Neural cell (in vitro differentiated cells): ENCODE measurements at regions not wholly inside any gene's neighbourhood (a gene's known extent, or its start where the extent isn't known, plus 50 kb on each side); places are given as distances from the start of the nearest gene placed in this dataset.

Experiments
- CTCF ChIP-seq: fragments of 450-650 bp; IDR thresholded peaks from 2 replicates; pipeline ENCODE4 v1.5.1; 2014; ENCODE audit warnings: antibody characterized with exemption, mild to moderate bottlenecking, moderate library complexity; ENCODE audit not compliant: poor library complexity, severe bottlenecking
- EP300 ChIP-seq: fragments of 450-650 bp; conservative IDR thresholded peaks from 2 replicates; pipeline ENCODE4 v1.6.1; 2014; ENCODE audit warnings: antibody characterized with exemption, mild to moderate bottlenecking, moderate library complexity; ENCODE audit not compliant: poor library complexity, severe bottlenecking
- EZH2 ChIP-seq: fragments of 200-600, 300-800 bp; shearing (Covaris generic), sonication (generic); IDR thresholded peaks from 2 replicates; pipeline ENCODE4 v1.6.1; 2014; ENCODE audit warnings: antibody characterized with exemption, low read length, borderline replicate concordance, mild to moderate bottlenecking; ENCODE audit not compliant: insufficient read depth, poor library complexity, severe bottlenecking
- MXI1 ChIP-seq: fragments of 450-650 bp; conservative IDR thresholded peaks from 2 replicates; pipeline ENCODE4 v1.6.1; 2014; ENCODE audit warnings: antibody characterized with exemption, mild to moderate bottlenecking; ENCODE audit not compliant: poor library complexity, severe bottlenecking
- POLR2AphosphoS5 ChIP-seq: IDR thresholded peaks from 2 replicates; pipeline ENCODE4 v1.6.1; 2012
- RAD21 ChIP-seq: fragments of 450-650 bp; conservative IDR thresholded peaks from 2 replicates; pipeline ENCODE4 v1.6.1; 2014; ENCODE audit warnings: antibody characterized with exemption, mild to moderate bottlenecking, moderate library complexity
- SMC3 ChIP-seq: fragments of 450-650 bp; conservative IDR thresholded peaks from 2 replicates; pipeline ENCODE4 v1.6.1; 2014; ENCODE audit warnings: antibody characterized with exemption, mild to moderate bottlenecking, moderate library complexity; ENCODE audit not compliant: poor library complexity
- TAF1 ChIP-seq: IDR thresholded peaks from 2 replicates; pipeline ENCODE4 v1.6.1; 2012; ENCODE audit warnings: low read depth
- TF ChIP-seq, protein P1 (sequence below): IDR thresholded peaks from 2 replicates; pipeline ENCODE4 v1.6.1; 2012; ENCODE audit warnings: borderline replicate concordance

GRCh38 chr5:155998257-155998656 lies 328.7 kb upstream of the SGCD start:
- TF ChIP-seq CTCF (no peak), EZH2 (no peak), EP300 (no peak), TAF1 (no peak), RAD21 (no peak), POLR2AphosphoS5 (no peak), SMC3 (no peak), MXI1 (no peak)
- TF ChIP-seq, protein P1, sequence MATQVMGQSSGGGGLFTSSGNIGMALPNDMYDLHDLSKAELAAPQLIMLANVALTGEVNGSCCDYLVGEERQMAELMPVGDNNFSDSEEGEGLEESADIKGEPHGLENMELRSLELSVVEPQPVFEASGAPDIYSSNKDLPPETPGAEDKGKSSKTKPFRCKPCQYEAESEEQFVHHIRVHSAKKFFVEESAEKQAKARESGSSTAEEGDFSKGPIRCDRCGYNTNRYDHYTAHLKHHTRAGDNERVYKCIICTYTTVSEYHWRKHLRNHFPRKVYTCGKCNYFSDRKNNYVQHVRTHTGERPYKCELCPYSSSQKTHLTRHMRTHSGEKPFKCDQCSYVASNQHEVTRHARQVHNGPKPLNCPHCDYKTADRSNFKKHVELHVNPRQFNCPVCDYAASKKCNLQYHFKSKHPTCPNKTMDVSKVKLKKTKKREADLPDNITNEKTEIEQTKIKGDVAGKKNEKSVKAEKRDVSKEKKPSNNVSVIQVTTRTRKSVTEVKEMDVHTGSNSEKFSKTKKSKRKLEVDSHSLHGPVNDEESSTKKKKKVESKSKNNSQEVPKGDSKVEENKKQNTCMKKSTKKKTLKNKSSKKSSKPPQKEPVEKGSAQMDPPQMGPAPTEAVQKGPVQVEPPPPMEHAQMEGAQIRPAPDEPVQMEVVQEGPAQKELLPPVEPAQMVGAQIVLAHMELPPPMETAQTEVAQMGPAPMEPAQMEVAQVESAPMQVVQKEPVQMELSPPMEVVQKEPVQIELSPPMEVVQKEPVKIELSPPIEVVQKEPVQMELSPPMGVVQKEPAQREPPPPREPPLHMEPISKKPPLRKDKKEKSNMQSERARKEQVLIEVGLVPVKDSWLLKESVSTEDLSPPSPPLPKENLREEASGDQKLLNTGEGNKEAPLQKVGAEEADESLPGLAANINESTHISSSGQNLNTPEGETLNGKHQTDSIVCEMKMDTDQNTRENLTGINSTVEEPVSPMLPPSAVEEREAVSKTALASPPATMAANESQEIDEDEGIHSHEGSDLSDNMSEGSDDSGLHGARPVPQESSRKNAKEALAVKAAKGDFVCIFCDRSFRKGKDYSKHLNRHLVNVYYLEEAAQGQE: no peak
